Lower leg skin (tissue), 3 donors: ENCODE measurements at regions not wholly inside any gene's neighbourhood (a gene's known extent, or its start where the extent isn't known, plus 50 kb on each side); places are given as distances from the start of the nearest gene placed in this dataset.

Experiments used
- CTCF ChIP-seq, 3 donors: fragments of 450-650 bp; IDR thresholded peaks; one replicate each; pipeline ENCODE4 v1.5.1; 2016; ENCODE audit warnings: antibody characterized with exemption in 3 of 3, mild to moderate bottlenecking in 3 of 3, moderate library complexity in 2 of 3
- POLR2A ChIP-seq, 2 donors: fragments of 450-650 bp; IDR thresholded peaks; one replicate each; pipeline ENCODE4 v1.6.1; 2016 to 2017; ENCODE audit warnings: antibody characterized with exemption in 2 of 2, mild to moderate bottlenecking in 1 of 2, moderate library complexity in 1 of 2

- no peak for TF ChIP-seq CTCF (IDR thresholded peaks at IDR 0.05)
- no peak for TF ChIP-seq POLR2A (IDR thresholded peaks at IDR 0.05)
Observed at GRCh38 chr12:47412601-47413236, 293.1 kb downstream of the RPAP3 start.
